NCI-H2029 treated with DMSO at 0.1 percent for 48 hours (cell line): ENCODE measurements at regions not wholly inside any gene's neighbourhood (a gene's known extent, or its start where the extent isn't known, plus 50 kb on each side); places are given as distances from the start of the nearest gene placed in this dataset.
"Not testable (repeated sequence)": the region's sequence is repeated elsewhere in the genome, so short reads cannot be mapped to it uniquely, and the experiment has no call there.

Experiments
- DNase-seq: peaks from one replicate; lab custom pipeline; 2025; lab: John Stamatoyannopoulos, UW

GRCh38 chr11:21723678-21724077, 469.2 kb upstream of the ANO5 start:
- peak; percentile 24 for DNase-seq

GRCh38 chr11:21727102-21727501, 465.8 kb upstream of the ANO5 start:
- DNase-seq = no peak

GRCh38 chr11:21736404-21736803, 456.5 kb upstream of the ANO5 start:
- DNase-seq = no peak

- DNase-seq = not testable (repeated sequence)
Measured at GRCh38 chr11:21752475-21753243, 440.2 kb upstream of the ANO5 start.

- DNase-seq = not testable (repeated sequence)
Measured at GRCh38 chr11:21753244-21753767, 439.6 kb upstream of the ANO5 start.

GRCh38 chr11:21761000-21761399, 431.9 kb upstream of the ANO5 start:
- no peak for DNase-seq

- no peak for DNase-seq
Measured at GRCh38 chr11:21768388-21768787, 424.5 kb upstream of the ANO5 start.

- DNase-seq = no peak
Measured at GRCh38 chr11:21769188-21769587, 423.7 kb upstream of the ANO5 start.

GRCh38 chr11:21771097-21771496, 421.8 kb upstream of the ANO5 start:
- DNase-seq = no peak

- no peak for DNase-seq
Measured at GRCh38 chr11:21774212-21774611, 418.7 kb upstream of the ANO5 start.

- no peak for DNase-seq
Measured at GRCh38 chr11:21775911-21776310, 417.0 kb upstream of the ANO5 start.

- no peak for DNase-seq
Measured at GRCh38 chr11:21783954-21784353, 408.9 kb upstream of the ANO5 start.

- DNase-seq = no peak
Measured at GRCh38 chr11:21785351-21785750, 407.5 kb upstream of the ANO5 start.

- no peak for DNase-seq
Measured at GRCh38 chr11:21794306-21794705, 398.6 kb upstream of the ANO5 start.

- no peak for DNase-seq
Measured at GRCh38 chr11:21798216-21798615, 394.7 kb upstream of the ANO5 start.

GRCh38 chr11:21804523-21804922, 388.4 kb upstream of the ANO5 start:
- DNase-seq = not testable (repeated sequence)

GRCh38 chr11:21806508-21806907, 386.4 kb upstream of the ANO5 start:
- no peak for DNase-seq

GRCh38 chr11:21806947-21807346, 385.9 kb upstream of the ANO5 start:
- no peak for DNase-seq

- DNase-seq = no peak
Measured at GRCh38 chr11:21807350-21807749, 385.5 kb upstream of the ANO5 start.

- no peak for DNase-seq
Measured at GRCh38 chr11:21810650-21811049, 382.2 kb upstream of the ANO5 start.

GRCh38 chr11:21811572-21811971, 381.3 kb upstream of the ANO5 start:
- no peak for DNase-seq

- no peak for DNase-seq
Measured at GRCh38 chr11:21814169-21814568, 378.7 kb upstream of the ANO5 start.

- DNase-seq = no peak
Measured at GRCh38 chr11:21817696-21818095, 375.2 kb upstream of the ANO5 start.

GRCh38 chr11:21820176-21820575, 372.7 kb upstream of the ANO5 start:
- DNase-seq = no peak
